ENCODE measurements at regions not wholly inside any gene's neighbourhood (a gene's known extent, or its start where the extent isn't known, plus 50 kb on each side); places are given as distances from the start of the nearest gene placed in this dataset.
"Not testable (repeated sequence)": the region's sequence is repeated elsewhere in the genome, so short reads cannot be mapped to it uniquely, and the experiment has no call there.

GRCh38 chr1:121558034-121558433, 373.3 kb downstream of the SRGAP2C start:
- peaks cover 25% of the 10 kb centered on the region for H3K4me1 Mint-ChIP-seq (ENCODE audit: low read depth)

GRCh38 chr1:121558514-121558913, 373.7 kb downstream of the SRGAP2C start:
- Mint-ChIP-seq H3K9me3 (no peaks in the 10 kb centered on the region), H3K27me3 (no peaks in the 10 kb centered on the region), H3K4me3 (no peak overlapping the region), H3K4me1 (ENCODE audit: low read depth) (peaks cover 23% of the 10 kb centered on the region), H3K36me3 (ENCODE audit: low read depth) (no peaks in the 10 kb centered on the region), H3K27ac (peak overlapping the region; percentile 40)
- no peak for TF ChIP-seq CTCF (IDR thresholded peaks at IDR 0.05)
- intact Hi-C loops (cut with micrococcal nuclease): no loop called here
- ChIA-PET CTCF (no interaction called here), POLR2A (no interaction called here)
- DNase-seq (no peak), ATAC-seq (no peak)

More at GRCh38 chr1:121558034-121558433, 373.3 kb downstream of the SRGAP2C start:
- peak overlapping the region; percentile 40 for H3K27ac Mint-ChIP-seq
- ATAC-seq; H3K4me3 Mint-ChIP-seq; intact Hi-C loops (cut with micrococcal nuclease); H3K9me3 Mint-ChIP-seq; CTCF ChIA-PET; DNase-seq; H3K27me3 Mint-ChIP-seq; POLR2A ChIA-PET; H3K36me3 Mint-ChIP-seq (ENCODE audit: low read depth): not testable (repeated sequence)

GRCh38 chr1:121566346-121566745, 381.6 kb downstream of the SRGAP2C start:
- Mint-ChIP-seq H3K27ac (no peak overlapping the region), H3K4me1 (ENCODE audit: low read depth) (peaks cover 5% of the 10 kb centered on the region), H3K36me3 (ENCODE audit: low read depth) (no peaks in the 10 kb centered on the region), H3K27me3 (no peaks in the 10 kb centered on the region), H3K9me3 (no peaks in the 10 kb centered on the region), H3K4me3 (no peak overlapping the region)
- ATAC-seq (no peak), DNase-seq (no peak)
- ChIA-PET CTCF (no interaction called here), POLR2A (no interaction called here)
- intact Hi-C loops (cut with micrococcal nuclease): no loop called here
- TF ChIP-seq CTCF (IDR thresholded peaks at IDR 0.05): no peak

GRCh38 chr1:121569428-121569827, 384.7 kb downstream of the SRGAP2C start:
- ATAC-seq (no peak), DNase-seq (no peak)
- Mint-ChIP-seq H3K36me3 (ENCODE audit: low read depth) (peaks cover 3% of the 10 kb centered on the region), H3K9me3 (no peaks in the 10 kb centered on the region), H3K27me3 (no peaks in the 10 kb centered on the region), H3K4me3 (no peak overlapping the region), H3K27ac (no peak overlapping the region), H3K4me1 (ENCODE audit: low read depth) (peaks cover 5% of the 10 kb centered on the region)
- TF ChIP-seq CTCF (IDR thresholded peaks at IDR 0.05): no peak
- ChIA-PET POLR2A (no interaction called here), CTCF (no interaction called here)
- intact Hi-C loops (cut with micrococcal nuclease): no loop called here

- CTCF ChIA-PET; H3K4me3 Mint-ChIP-seq; H3K27ac Mint-ChIP-seq; DNase-seq; ATAC-seq; H3K4me1 Mint-ChIP-seq (ENCODE audit: low read depth); intact Hi-C loops (cut with micrococcal nuclease); H3K27me3 Mint-ChIP-seq; POLR2A ChIA-PET: not testable (repeated sequence)
- peaks cover 11% of the 10 kb centered on the region for H3K36me3 Mint-ChIP-seq (ENCODE audit: low read depth)
- H3K9me3 Mint-ChIP-seq: peaks cover 12% of the 10 kb centered on the region
Observed at GRCh38 chr1:121573881-121574504, 389.2 kb downstream of the SRGAP2C start.

GRCh38 chr1:121574505-121574899, 389.7 kb downstream of the SRGAP2C start:
- H3K27me3 Mint-ChIP-seq; POLR2A ChIA-PET; intact Hi-C loops (cut with micrococcal nuclease); DNase-seq; H3K4me1 Mint-ChIP-seq (ENCODE audit: low read depth); H3K27ac Mint-ChIP-seq; H3K4me3 Mint-ChIP-seq; ATAC-seq; CTCF ChIA-PET: not testable (repeated sequence)
- peaks cover 11% of the 10 kb centered on the region for H3K36me3 Mint-ChIP-seq (ENCODE audit: low read depth)
- H3K9me3 Mint-ChIP-seq: peaks cover 12% of the 10 kb centered on the region

- DNase-seq; POLR2A ChIA-PET; CTCF ChIA-PET; intact Hi-C loops (cut with micrococcal nuclease); H3K27me3 Mint-ChIP-seq; ATAC-seq; H3K27ac Mint-ChIP-seq; H3K4me3 Mint-ChIP-seq: not testable (repeated sequence)
- Mint-ChIP-seq H3K4me1 (ENCODE audit: low read depth) (peaks cover 15% of the 10 kb centered on the region), H3K9me3 (peaks cover 31% of the 10 kb centered on the region), H3K36me3 (ENCODE audit: low read depth) (peaks cover 26% of the 10 kb centered on the region)
Observed at GRCh38 chr1:121582898-121583297, 398.1 kb downstream of the SRGAP2C start.
